Ectodermal cell (in vitro differentiated cells): ENCODE measurements at regions not wholly inside any gene's neighbourhood (a gene's known extent, or its start where the extent isn't known, plus 50 kb on each side); places are given as distances from the start of the nearest gene placed in this dataset.

Experiments
- H3K27ac ChIP-seq: 2 replicates; pipeline ENCODE4 v1.7.0; 2013; ENCODE audit warnings: mild to moderate bottlenecking, low read depth, low read length; ENCODE audit not compliant: insufficient read depth, poor library complexity, severe bottlenecking
- H3K27me3 ChIP-seq: 2 replicates; pipeline ENCODE4 v1.7.0; 2013; ENCODE audit warnings: mild to moderate bottlenecking, low read length; ENCODE audit not compliant: insufficient read depth, control insufficient read depth, poor library complexity, severe bottlenecking
- H3K36me3 ChIP-seq: one replicate; pipeline ENCODE4 v1.7.0; 2013; ENCODE audit warnings: low read length; ENCODE audit not compliant: control insufficient read depth, insufficient read depth
- H3K4me1 ChIP-seq: one replicate; pipeline ENCODE4 v1.7.0; 2013; ENCODE audit warnings: low read length; ENCODE audit not compliant: control insufficient read depth, insufficient read depth
- H3K4me3 ChIP-seq: 2 replicates; pipeline ENCODE4 v1.7.0; 2013; ENCODE audit warnings: low read depth, low read length, control low read depth; ENCODE audit not compliant: insufficient read depth
- H3K9me3 ChIP-seq: 2 replicates; pipeline ENCODE4 v1.7.0; 2013; ENCODE audit warnings: mild to moderate bottlenecking, low read length, moderate library complexity; ENCODE audit not compliant: control insufficient read depth
- WGBS, 2 experiments: methylation state at CpG; one replicate each; pipeline ENCODE4 v1.1.7; 2013; ENCODE audit warnings: missing lambda C conversion rate in 2 of 2; 5-methylcytosine and 5-hydroxymethylcytosine counted together

DNA sequence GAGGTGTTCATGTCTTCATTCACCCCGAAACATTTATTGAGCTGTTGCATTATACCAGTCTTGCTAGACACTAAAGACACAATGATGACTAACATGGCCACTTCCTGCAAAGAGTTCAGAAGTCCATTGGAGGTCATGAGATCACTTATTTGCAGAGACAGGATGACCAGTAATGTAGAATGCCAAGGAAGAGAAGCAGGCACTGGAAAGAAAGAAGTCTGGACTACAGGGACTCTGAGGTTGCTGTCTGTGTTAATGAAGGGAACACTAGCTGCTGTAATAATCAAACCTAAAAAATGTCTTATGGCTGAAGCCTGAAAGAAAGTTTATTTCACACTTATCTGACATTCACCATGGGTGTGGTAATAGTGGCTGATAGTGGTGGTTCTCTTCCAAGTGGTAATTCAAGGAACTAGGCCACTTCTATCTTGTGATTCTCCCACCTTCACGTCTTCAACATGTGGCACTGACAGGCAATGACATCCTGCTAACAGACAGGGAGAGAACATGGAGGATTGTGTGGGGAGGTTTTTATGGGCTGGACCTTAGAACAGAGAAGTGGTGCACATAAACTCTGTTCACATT, 89.2 kb upstream of the MKLN1 start:
- Histone ChIP-seq H3K36me3 (no peaks in the 10 kb centered on the region), H3K27me3 (no peaks in the 10 kb centered on the region), H3K27ac (no peak overlapping the region), H3K4me1 (no peaks in the 10 kb centered on the region), H3K4me3 (no peak overlapping the region), H3K9me3 (no peaks in the 10 kb centered on the region)
- 88 to 91% methylated on average over 2 of the region's 2 CpGs for WGBS, 2 experiments

DNA sequence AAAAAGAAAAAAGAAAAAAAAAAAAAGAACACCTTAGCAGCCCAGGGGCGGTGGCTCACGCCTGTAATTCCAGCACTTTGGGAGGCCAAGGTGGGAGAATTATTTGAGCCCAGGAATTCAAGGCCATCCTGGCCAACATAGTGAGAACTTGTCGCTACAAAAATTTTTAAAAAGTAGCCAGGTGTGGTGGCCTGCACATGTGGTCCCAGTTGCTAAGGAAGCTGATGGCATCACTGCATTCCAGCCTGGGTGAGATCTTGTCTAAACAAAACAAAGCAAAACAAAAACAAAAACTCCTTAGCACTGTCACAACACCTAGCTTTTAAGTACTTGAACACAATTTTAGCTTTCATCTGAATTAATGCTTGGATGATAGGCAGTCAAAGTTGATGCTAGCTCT, 86.3 kb upstream of the MKLN1 start:
- WGBS, 2 experiments = 89 to 96% methylated on average over 3 of the region's 3 CpGs
- H3K4me1 ChIP-seq = no peaks in the 10 kb centered on the region
- H3K27me3 ChIP-seq = no peaks in the 10 kb centered on the region
- no peak overlapping the region for H3K27ac ChIP-seq
- no peaks in the 10 kb centered on the region for H3K36me3 ChIP-seq
- H3K9me3 ChIP-seq = no peaks in the 10 kb centered on the region
- no peak overlapping the region for H3K4me3 ChIP-seq

DNA sequence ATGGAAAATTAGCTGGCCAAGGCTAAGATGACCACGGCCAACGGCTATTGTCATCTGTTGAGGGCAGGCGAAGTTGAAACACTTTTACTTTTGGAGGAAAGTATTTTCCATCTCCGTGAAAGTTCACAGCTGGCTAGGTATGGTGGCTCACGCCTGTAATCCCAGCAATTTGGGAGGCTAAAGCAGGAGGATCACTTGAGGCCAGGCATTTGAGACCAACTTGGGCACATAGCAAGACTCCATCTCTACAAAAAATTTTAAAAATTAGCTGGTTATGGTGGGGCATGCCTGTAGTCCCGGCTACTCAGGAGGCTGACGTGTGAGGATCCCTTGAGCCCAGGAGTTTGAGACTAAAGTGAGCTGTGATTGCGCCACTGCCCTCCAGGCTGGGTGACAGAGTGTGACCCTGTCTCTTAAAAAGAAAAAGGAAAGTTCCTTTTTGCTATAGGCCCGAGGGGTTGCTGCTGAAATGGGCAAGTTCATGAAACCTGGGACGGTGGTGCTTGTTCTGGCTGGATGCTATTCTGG, 85.5 kb upstream of the MKLN1 start:
- no peaks in the 10 kb centered on the region for H3K27me3 ChIP-seq
- no peak overlapping the region for H3K27ac ChIP-seq
- no peaks in the 10 kb centered on the region for H3K9me3 ChIP-seq
- H3K36me3 ChIP-seq = no peaks in the 10 kb centered on the region
- 92 to 95% methylated on average over 10 of the region's 10 CpGs for WGBS, 2 experiments
- no peaks in the 10 kb centered on the region for H3K4me1 ChIP-seq
- H3K4me3 ChIP-seq = no peak overlapping the region

DNA sequence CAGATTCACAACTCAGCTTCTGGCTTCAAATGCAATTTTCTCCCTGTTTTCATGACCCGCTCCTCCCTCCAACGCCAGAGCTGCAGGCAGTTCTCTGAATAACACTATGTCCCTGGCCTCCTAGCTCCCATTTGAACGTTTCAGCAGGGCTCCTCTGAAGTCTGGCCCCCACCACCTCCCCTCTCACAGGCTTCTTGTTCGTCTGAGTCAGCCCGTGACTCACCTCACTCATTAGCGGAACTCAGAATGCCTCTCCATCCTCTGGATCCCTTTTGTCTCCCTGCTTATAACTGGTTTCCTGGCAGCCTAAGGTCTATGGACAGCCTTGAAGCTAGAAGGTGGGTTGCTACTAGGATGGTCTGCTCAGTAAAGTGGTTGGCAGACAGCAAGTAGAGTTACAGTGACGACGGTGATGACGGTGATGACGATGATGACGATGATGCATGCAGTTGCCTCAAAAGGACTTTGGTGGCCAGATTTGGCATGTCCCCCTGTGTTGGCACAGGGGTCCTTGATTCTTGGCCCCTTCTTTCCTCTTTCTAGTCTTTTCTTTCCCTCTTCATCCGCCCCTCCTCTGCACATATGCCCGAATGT, 83.3 kb upstream of the MKLN1 start:
- WGBS, 2 experiments = 67 to 71% methylated on average over 13 of the region's 13 CpGs
- Histone ChIP-seq H3K4me3 (no peak overlapping the region), H3K27ac (no peak overlapping the region), H3K27me3 (no peaks in the 10 kb centered on the region), H3K9me3 (no peaks in the 10 kb centered on the region), H3K36me3 (no peaks in the 10 kb centered on the region), H3K4me1 (no peaks in the 10 kb centered on the region)

DNA sequence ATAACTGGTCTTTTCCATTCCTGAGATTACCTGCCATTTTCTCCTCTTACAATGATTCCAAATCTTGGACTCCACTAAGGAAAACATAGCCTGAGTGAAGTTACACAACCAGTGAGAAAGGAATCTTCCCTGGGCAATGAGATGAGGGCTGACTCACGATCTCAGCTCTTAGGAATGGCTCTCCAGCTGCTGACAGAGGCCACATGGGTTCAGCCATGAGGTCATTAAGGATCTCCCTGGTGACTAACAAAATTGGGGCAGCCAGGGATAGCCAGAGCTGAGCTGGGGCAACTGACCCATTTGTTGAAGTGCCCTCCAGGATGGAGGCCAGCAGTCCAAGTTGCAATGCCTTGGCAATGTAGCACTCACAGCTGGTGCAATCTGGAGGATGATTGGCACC, 78.7 kb upstream of the MKLN1 start:
- no peak overlapping the region for H3K27ac ChIP-seq
- H3K27me3 ChIP-seq = no peaks in the 10 kb centered on the region
- no peak overlapping the region for H3K4me3 ChIP-seq
- WGBS, 2 experiments = 80 to 81% methylated on average over 1 of the region's 1 CpG
- H3K4me1 ChIP-seq = no peaks in the 10 kb centered on the region
- no peaks in the 10 kb centered on the region for H3K9me3 ChIP-seq
- H3K36me3 ChIP-seq = no peaks in the 10 kb centered on the region

DNA sequence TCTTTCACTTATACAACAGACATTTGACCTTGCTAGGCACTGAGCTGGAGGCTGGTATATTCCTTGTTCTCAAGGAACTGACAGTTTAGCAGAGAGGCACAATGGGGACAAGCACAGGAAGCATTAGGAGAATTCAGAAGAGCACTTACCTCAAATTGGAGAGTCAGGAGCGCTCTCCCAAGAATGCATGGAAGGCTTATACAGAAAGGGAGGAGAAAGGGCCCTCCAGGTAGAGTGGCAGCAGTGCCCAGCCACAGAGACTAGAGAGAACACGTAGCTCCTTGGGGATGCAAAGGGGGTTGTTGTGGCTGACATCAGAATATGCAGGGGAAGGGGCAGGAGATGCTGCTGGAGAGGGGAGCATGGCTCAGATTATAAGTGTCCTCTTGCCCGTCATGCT, 78.2 kb upstream of the MKLN1 start:
- WGBS, 2 experiments = 91 to 96% methylated on average over 3 of the region's 3 CpGs
- H3K27ac ChIP-seq = no peak overlapping the region
- no peaks in the 10 kb centered on the region for H3K36me3 ChIP-seq
- no peaks in the 10 kb centered on the region for H3K4me1 ChIP-seq
- no peaks in the 10 kb centered on the region for H3K9me3 ChIP-seq
- no peak overlapping the region for H3K4me3 ChIP-seq
- no peaks in the 10 kb centered on the region for H3K27me3 ChIP-seq

DNA sequence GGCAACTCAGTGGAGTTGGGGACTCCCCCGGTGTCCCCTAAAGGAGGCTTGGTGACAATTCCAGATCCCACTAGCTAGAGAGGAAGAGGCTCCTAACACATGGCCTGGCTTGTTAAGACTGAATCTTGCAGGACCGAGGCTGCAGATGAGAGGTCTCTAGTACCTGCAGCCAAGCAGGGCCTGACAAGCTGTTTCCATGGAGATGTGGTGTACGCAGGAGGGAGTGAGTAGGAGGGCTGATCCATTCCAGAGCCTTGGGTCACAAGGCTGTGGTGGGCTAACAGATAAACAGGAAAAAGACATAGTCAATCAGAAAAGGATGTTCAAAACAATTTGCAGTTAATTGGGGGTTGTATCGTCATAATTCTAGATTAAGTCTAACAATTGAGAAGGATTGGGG, 77.3 kb upstream of the MKLN1 start:
- Histone ChIP-seq H3K27ac (no peak overlapping the region), H3K9me3 (no peaks in the 10 kb centered on the region), H3K36me3 (no peaks in the 10 kb centered on the region), H3K27me3 (no peaks in the 10 kb centered on the region), H3K4me3 (no peak overlapping the region), H3K4me1 (no peaks in the 10 kb centered on the region)
- WGBS, 2 experiments = 69 to 79% methylated on average over 4 of the region's 4 CpGs

DNA sequence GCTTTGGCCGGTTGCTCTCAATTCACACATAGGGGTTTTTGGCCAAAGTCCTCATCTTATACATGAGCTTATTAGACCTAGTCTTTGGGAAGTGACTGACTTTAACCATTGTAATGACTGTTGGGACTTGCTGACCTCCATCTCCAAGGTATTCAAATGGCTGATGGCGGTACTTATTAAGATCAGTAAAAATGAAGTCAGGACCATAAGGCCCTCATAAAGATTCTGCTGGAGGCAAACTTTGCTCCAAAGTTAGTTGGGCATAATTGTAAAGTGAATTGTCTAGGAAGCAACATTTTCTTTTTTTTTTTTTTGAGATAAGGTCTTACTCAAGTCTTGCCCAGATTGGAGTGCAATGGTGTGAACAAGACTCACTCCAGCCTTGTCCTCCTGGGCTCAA, 76.3 kb upstream of the MKLN1 start:
- Histone ChIP-seq H3K9me3 (no peaks in the 10 kb centered on the region), H3K27me3 (no peaks in the 10 kb centered on the region), H3K36me3 (no peaks in the 10 kb centered on the region), H3K4me3 (no peak overlapping the region), H3K4me1 (no peaks in the 10 kb centered on the region), H3K27ac (no peak overlapping the region)
- WGBS, 2 experiments = 95 to 96% methylated on average over 2 of the region's 2 CpGs

DNA sequence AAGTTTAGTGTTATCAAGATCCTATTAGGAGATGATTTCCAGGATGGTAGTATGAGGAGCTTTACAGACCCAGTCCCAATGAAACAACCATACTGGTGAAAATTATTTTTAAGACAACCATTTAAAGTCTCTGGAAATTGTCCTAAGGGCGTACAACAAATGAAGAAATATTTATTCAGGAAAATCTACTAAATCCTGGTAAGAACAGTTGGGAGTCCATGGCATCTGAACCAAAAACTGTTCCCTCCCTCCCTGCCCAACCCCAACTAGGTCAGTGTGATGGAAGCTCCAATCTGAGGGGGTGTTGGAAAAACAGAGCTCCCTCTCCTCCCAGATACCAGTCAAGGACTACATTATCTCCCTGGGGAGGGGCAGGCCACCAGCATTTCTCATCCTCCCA, 74.7 kb upstream of the MKLN1 start:
- no peak overlapping the region for H3K4me3 ChIP-seq
- no peaks in the 10 kb centered on the region for H3K9me3 ChIP-seq
- WGBS, 2 experiments = 92 to 100% methylated on average over 1 of the region's 1 CpG
- H3K36me3 ChIP-seq = no peaks in the 10 kb centered on the region
- no peak overlapping the region for H3K27ac ChIP-seq
- H3K4me1 ChIP-seq = no peaks in the 10 kb centered on the region
- no peaks in the 10 kb centered on the region for H3K27me3 ChIP-seq

DNA sequence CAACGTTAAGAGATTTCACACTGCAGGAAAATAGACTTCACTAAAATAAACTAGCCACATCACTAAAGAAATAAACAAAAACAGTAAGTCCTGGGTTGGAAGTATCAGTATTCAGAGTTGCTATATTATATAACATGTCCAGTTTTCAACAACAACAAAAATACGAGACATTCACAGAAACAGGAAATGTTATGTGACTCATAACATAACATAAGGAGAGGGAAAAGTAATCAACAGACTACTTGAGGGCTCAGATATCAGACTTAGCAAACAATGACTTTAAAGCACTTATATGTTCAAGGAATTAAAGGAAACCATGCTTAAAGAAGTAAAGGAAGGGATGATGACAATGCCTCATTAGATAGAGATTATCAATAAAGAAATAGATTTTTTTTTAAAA, 73.5 kb upstream of the MKLN1 start:
- 83 to 100% methylated on average over 1 to 2 of the region's 2 CpGs for WGBS, 2 experiments
- H3K36me3 ChIP-seq = no peaks in the 10 kb centered on the region
- H3K27ac ChIP-seq = no peak overlapping the region
- H3K4me3 ChIP-seq = no peak overlapping the region
- H3K9me3 ChIP-seq = no peaks in the 10 kb centered on the region
- H3K27me3 ChIP-seq = no peaks in the 10 kb centered on the region
- no peaks in the 10 kb centered on the region for H3K4me1 ChIP-seq
